ENCODE measurements at regions not wholly inside any gene's neighbourhood (a gene's known extent, or its start where the extent isn't known, plus 50 kb on each side); places are given as distances from the start of the nearest gene placed in this dataset.

DNA sequence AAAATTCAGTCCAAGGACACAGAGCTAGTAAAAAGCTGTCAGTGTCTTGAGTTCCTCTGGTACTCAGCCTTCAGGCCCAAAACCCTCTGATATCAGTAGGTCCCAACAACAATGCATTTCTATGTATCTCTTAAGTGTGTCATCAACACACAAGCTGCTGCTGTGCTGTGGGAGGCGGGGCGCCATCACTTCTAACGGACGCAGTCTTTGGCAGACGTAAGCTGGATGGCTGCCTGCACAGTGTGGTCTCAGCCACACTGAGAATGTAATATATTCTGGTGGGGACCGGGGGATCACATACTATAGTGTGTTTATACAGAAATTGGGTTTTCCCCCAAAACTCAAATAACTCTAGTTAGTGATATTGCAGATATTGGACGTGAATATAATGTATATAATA, 123.9 kb downstream of the SUDS3 start:
- TF ChIP-seq, protein P1, sequence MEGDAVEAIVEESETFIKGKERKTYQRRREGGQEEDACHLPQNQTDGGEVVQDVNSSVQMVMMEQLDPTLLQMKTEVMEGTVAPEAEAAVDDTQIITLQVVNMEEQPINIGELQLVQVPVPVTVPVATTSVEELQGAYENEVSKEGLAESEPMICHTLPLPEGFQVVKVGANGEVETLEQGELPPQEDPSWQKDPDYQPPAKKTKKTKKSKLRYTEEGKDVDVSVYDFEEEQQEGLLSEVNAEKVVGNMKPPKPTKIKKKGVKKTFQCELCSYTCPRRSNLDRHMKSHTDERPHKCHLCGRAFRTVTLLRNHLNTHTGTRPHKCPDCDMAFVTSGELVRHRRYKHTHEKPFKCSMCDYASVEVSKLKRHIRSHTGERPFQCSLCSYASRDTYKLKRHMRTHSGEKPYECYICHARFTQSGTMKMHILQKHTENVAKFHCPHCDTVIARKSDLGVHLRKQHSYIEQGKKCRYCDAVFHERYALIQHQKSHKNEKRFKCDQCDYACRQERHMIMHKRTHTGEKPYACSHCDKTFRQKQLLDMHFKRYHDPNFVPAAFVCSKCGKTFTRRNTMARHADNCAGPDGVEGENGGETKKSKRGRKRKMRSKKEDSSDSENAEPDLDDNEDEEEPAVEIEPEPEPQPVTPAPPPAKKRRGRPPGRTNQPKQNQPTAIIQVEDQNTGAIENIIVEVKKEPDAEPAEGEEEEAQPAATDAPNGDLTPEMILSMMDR (IDR thresholded peaks at IDR 0.05 in 8 of 11, conservative IDR thresholded peaks at IDR 0.05 in 3 of 11), result no peak
- no peak for TF ChIP-seq POLR2A (IDR thresholded peaks at IDR 0.05)
- no peak for TF ChIP-seq POLR2AphosphoS5 (IDR thresholded peaks at IDR 0.05)

All from spleen (tissue), 7 donors.